ENCODE measurements at regions not wholly inside any gene's neighbourhood (a gene's known extent, or its start where the extent isn't known, plus 50 kb on each side); places are given as distances from the start of the nearest gene placed in this dataset.

- no peak for TF ChIP-seq CTCF (conservative IDR thresholded peaks at IDR 0.05; ENCODE audit: low read depth, low read length)
- no peak for TF ChIP-seq EZH2phosphoT487 (IDR thresholded peaks at IDR 0.05; ENCODE audit: borderline replicate concordance, low read length)
Measured at GRCh38 chr5:72656756-72657513, 149.7 kb upstream of the ZNF366 start.

Data from PC-3 (cell line).